ENCODE measurements at regions not wholly inside any gene's neighbourhood (a gene's known extent, or its start where the extent isn't known, plus 50 kb on each side); places are given as distances from the start of the nearest gene placed in this dataset.

DNA sequence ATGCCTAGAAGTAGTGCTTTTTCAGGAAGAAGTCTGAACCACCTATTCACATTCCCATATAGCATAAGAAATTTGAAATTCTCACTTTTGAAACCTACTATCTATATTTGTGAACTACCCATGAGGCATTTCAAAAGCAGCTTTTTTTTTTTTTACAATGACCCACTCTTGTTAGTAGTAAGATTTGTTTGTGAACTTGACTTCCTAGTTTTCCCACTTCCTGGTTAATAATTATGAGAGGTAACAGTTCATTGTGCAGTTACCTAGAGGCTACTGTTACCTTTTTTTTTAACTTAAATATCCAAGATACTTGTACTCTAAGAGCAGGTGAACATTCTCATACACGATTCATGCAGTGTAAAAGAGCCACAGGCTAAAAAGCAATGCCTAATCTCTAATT is 371.7 kb upstream of the ADGRL2 start:
- H3K9me3 ChIP-seq, result no peaks in the 10 kb centered on the region
- H3K36me3 ChIP-seq, result no peaks in the 10 kb centered on the region
- H3K4me1 ChIP-seq, result peaks cover 0 to 7% (median 0%) of the 10 kb centered on the region in 3 donors
- no peaks in the 10 kb centered on the region for H3K27me3 ChIP-seq
- no peak overlapping the region for H3K4me3 ChIP-seq
- intact Hi-C loops (cut with DNase I), result no loop called here
- no peak for DNase-seq
- 78 to 86% methylated on average over 1 of the region's 1 CpG for WGBS, 2 donors
- no peak for TF ChIP-seq POLR2A (IDR thresholded peaks at IDR 0.05)
- TF ChIP-seq, protein P1, sequence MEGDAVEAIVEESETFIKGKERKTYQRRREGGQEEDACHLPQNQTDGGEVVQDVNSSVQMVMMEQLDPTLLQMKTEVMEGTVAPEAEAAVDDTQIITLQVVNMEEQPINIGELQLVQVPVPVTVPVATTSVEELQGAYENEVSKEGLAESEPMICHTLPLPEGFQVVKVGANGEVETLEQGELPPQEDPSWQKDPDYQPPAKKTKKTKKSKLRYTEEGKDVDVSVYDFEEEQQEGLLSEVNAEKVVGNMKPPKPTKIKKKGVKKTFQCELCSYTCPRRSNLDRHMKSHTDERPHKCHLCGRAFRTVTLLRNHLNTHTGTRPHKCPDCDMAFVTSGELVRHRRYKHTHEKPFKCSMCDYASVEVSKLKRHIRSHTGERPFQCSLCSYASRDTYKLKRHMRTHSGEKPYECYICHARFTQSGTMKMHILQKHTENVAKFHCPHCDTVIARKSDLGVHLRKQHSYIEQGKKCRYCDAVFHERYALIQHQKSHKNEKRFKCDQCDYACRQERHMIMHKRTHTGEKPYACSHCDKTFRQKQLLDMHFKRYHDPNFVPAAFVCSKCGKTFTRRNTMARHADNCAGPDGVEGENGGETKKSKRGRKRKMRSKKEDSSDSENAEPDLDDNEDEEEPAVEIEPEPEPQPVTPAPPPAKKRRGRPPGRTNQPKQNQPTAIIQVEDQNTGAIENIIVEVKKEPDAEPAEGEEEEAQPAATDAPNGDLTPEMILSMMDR (IDR thresholded peaks at IDR 0.05), result no peak
- H3K27ac ChIP-seq, result no peak overlapping the region

DNA sequence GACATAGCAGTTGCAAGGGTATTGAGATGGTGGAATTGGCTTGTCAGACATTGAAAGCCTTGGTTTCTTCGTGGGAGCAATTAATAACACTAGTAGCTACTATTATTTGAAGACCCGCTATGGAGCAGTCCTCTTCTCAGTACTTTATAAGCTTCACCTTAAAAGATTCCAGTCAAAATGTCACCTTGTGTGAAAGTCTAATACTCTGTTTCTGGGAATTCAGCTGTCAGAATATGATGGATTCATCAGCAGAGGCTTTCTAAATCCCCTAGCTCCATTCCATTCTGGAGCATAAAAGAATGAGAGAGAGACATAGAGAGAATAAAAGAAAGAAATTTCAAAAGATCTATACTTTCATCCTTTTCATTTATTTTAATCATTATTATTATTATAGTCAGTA is 375.9 kb upstream of the ADGRL2 start:
- no peak for DNase-seq
- H3K9me3 ChIP-seq, result no peaks in the 10 kb centered on the region
- H3K36me3 ChIP-seq, result no peaks in the 10 kb centered on the region
- H3K27ac ChIP-seq, result no peak overlapping the region
- WGBS, 2 donors, result 84 to 97% methylated on average over 2 of the region's 2 CpGs
- H3K4me3 ChIP-seq, result no peak overlapping the region
- H3K27me3 ChIP-seq, result no peaks in the 10 kb centered on the region
- H3K4me1 ChIP-seq, result no peaks in the 10 kb centered on the region
- TF ChIP-seq POLR2A (IDR thresholded peaks at IDR 0.05), result no peak
- TF ChIP-seq, protein P1 (IDR thresholded peaks at IDR 0.05), result no peak
- intact Hi-C loops (cut with DNase I), result no loop called here

DNA sequence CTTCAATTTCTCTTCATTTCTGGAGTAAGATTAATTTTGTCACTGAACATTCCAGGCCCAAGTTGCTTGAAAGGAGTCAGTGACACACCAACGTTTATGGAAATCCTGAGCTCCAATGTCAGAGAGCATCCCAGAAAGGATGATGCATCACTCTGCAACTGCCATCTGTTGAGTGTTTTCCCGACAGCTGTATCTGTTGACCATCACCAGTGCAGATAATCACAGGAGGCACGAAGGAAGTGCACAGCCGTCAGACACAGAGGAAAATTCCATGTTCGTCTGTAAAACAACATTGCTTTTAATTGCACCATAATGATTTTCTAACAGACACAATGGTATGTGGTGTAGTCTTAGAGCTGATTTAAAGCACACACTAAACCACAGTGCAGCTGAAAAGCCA is 376.7 kb upstream of the ADGRL2 start:
- Histone ChIP-seq H3K4me3 (no peak overlapping the region), H3K27me3 (no peaks in the 10 kb centered on the region), H3K4me1 (no peaks in the 10 kb centered on the region), H3K36me3 (no peaks in the 10 kb centered on the region), H3K9me3 (no peaks in the 10 kb centered on the region), H3K27ac (no peak overlapping the region)
- intact Hi-C loops (cut with DNase I), result no loop called here
- DNase-seq, result no peak
- WGBS, 2 donors, result 57 to 71% methylated on average over 5 of the region's 5 CpGs
- TF ChIP-seq, protein P1 (IDR thresholded peaks at IDR 0.05), result no peak
- no peak for TF ChIP-seq POLR2A (IDR thresholded peaks at IDR 0.05)

DNA sequence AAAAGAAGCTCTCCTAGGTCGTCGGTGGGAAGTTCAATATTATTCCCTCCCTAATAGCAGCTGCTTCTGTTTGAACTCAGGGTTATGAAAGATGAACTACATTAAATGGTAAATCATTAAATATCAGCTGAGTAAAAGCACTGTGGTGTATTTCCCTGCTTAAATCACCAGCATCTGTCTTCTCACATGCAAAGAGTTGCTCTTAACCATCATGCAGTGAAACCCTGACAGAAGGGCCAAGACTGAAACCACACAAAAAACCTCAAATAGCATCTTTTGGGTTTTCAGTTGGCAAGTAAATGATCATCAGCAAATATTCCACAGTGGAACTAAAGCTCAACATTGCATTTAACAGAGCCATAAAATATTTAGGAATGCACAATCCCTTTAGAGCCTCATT is 380.0 kb upstream of the ADGRL2 start:
- Histone ChIP-seq H3K27me3 (no peaks in the 10 kb centered on the region), H3K27ac (no peak overlapping the region), H3K4me1 (no peaks in the 10 kb centered on the region), H3K36me3 (no peaks in the 10 kb centered on the region), H3K9me3 (no peaks in the 10 kb centered on the region), H3K4me3 (no peak overlapping the region)
- intact Hi-C loops (cut with DNase I), result no loop called here
- 69 to 83% methylated on average over 2 of the region's 2 CpGs for WGBS, 2 donors
- TF ChIP-seq, protein P1 (IDR thresholded peaks at IDR 0.05), result no peak
- TF ChIP-seq POLR2A (IDR thresholded peaks at IDR 0.05), result no peak
- no peak for DNase-seq

DNA sequence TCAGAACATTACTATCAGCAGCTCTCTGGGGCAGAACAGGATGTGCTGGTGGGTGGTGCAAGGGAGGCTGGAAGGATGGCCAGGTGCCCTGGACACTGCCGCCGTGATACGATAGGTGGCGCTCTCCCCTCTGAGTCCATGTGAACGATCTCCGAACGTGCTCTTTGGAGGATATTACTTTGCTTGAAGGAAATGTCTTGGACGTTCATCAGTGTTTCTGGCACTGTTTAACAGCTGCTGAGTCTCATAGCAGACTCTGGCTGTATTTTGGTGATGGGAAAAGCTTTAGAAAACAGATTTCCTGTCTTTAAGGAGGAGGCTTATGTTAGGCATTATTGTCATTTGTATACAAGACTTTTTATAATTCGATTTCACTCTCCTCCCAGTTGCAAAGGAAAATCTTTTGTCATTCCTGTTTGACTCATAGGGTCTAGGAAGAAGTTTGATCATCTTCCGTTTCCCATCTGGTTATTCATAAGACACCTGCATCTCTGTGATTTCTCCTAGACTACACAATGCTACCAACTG is 386.2 kb upstream of the ADGRL2 start:
- Histone ChIP-seq H3K9me3 (no peaks in the 10 kb centered on the region), H3K27me3 (no peaks in the 10 kb centered on the region), H3K4me1 (peaks cover 0 to 5% (median 0%) of the 10 kb centered on the region in 3 donors), H3K36me3 (no peaks in the 10 kb centered on the region), H3K4me3 (peak overlapping the region in 1 of 4 donors; percentile 8), H3K27ac (peak overlapping the region in 2 of 4 donors; percentile 34 to 52)
- intact Hi-C loops (cut with DNase I), result no loop called here
- no peak for TF ChIP-seq POLR2A (IDR thresholded peaks at IDR 0.05)
- TF ChIP-seq, protein P1 (IDR thresholded peaks at IDR 0.05), result peak; percentile 24 to 69 (median 66)
- no peak for DNase-seq
- WGBS, 2 donors, result 21 to 36% methylated on average over 10 of the region's 10 CpGs
